Osteocyte (in vitro differentiated cells): ENCODE measurements at regions not wholly inside any gene's neighbourhood (a gene's known extent, or its start where the extent isn't known, plus 50 kb on each side); places are given as distances from the start of the nearest gene placed in this dataset.
"Not testable (repeated sequence)": the region's sequence is repeated elsewhere in the genome, so short reads cannot be mapped to it uniquely, and the experiment has no call there.

Experiments used
- DNase-seq: peaks from one replicate; pipeline ENCODE4 v3.0.0; 2021; ENCODE audit warnings: mixed read lengths; ENCODE audit not compliant: unreplicated experiment; ENCODE audit errors: extremely low spot score
- H3K27ac Mint-ChIP-seq: one replicate; pipeline ENCODE4 v1.8.0; 2021; ENCODE audit warnings: mild to moderate bottlenecking, mixed read lengths; ENCODE audit not compliant: unreplicated experiment
- H3K27me3 Mint-ChIP-seq: one replicate; pipeline ENCODE4 v1.8.0; 2021; ENCODE audit warnings: mixed read lengths; ENCODE audit not compliant: unreplicated experiment
- H3K36me3 Mint-ChIP-seq: one replicate; pipeline ENCODE4 v1.8.0; 2021; ENCODE audit warnings: mixed read lengths; ENCODE audit not compliant: unreplicated experiment
- H3K4me1 Mint-ChIP-seq: one replicate; pipeline ENCODE4 v1.8.0; 2021; ENCODE audit warnings: mixed read lengths; ENCODE audit not compliant: unreplicated experiment
- H3K4me3 Mint-ChIP-seq: one replicate; pipeline ENCODE4 v1.8.0; 2021; ENCODE audit warnings: mild to moderate bottlenecking, moderate library complexity, mixed read lengths; ENCODE audit not compliant: unreplicated experiment
- H3K9me3 Mint-ChIP-seq: one replicate; pipeline ENCODE4 v1.8.0; 2021; ENCODE audit warnings: mixed read lengths; ENCODE audit not compliant: unreplicated experiment
- TF ChIP-seq, protein P1 (sequence below): fragments of 200-600 bp; sonication (generic); IDR thresholded peaks from 2 replicates; pipeline ENCODE4 v1.5.0; 2021; ENCODE audit warnings: antibody characterized with exemption, mild to moderate bottlenecking, moderate library complexity

- Mint-ChIP-seq H3K4me3 (no peak overlapping the region), H3K9me3 (no peaks in the 10 kb centered on the region), H3K4me1 (no peaks in the 10 kb centered on the region), H3K27ac (no peak overlapping the region), H3K36me3 (no peaks in the 10 kb centered on the region), H3K27me3 (no peaks in the 10 kb centered on the region)
- TF ChIP-seq, protein P1, sequence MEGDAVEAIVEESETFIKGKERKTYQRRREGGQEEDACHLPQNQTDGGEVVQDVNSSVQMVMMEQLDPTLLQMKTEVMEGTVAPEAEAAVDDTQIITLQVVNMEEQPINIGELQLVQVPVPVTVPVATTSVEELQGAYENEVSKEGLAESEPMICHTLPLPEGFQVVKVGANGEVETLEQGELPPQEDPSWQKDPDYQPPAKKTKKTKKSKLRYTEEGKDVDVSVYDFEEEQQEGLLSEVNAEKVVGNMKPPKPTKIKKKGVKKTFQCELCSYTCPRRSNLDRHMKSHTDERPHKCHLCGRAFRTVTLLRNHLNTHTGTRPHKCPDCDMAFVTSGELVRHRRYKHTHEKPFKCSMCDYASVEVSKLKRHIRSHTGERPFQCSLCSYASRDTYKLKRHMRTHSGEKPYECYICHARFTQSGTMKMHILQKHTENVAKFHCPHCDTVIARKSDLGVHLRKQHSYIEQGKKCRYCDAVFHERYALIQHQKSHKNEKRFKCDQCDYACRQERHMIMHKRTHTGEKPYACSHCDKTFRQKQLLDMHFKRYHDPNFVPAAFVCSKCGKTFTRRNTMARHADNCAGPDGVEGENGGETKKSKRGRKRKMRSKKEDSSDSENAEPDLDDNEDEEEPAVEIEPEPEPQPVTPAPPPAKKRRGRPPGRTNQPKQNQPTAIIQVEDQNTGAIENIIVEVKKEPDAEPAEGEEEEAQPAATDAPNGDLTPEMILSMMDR: no peak
- no peak for DNase-seq
Observed at GRCh38 chr16:51839727-51840462, 688.8 kb upstream of the SALL1 start.

DNA sequence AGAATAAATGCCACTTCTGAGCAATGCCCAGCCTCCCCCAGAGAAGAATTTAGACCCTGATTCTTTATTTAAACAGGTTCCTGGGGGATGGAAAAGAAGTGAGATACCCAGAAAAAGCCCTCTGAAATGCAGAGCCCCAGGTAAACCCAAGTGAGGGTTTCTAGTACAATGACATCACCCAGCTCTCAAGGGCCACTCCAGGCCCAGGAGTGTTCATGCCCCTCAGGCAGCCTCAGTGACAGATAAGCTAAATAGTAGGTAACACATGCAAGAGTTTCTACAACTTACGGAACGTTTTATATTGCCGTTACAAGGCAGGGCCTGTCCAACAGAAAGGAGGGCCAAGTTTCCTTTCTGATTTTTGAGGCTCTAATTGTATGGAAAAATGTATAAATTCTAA, 683.7 kb upstream of the SALL1 start:
- Mint-ChIP-seq H3K36me3 (no peaks in the 10 kb centered on the region), H3K27me3 (no peaks in the 10 kb centered on the region), H3K4me1 (no peaks in the 10 kb centered on the region), H3K4me3 (no peak overlapping the region), H3K27ac (no peak overlapping the region), H3K9me3 (no peaks in the 10 kb centered on the region)
- TF ChIP-seq, protein P1: no peak
- DNase-seq: no peak

DNA sequence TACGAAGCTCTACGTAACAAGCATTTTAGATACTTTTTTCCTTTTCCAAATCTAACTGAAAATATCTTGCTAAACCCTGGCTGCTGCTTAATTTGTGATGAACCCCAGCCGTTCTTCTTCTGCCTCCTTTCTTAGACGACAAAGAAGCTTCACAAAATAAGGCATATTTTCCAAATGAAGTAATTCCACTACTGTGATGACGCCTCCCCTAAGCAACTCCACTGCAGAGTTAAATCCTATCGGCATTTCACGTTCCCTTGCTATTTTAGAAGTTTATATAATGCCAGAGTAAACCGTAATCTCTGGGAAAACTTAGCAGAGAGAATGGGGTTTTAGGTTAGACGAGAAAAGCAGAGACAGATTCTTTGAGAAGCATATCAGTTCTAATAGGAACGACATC, 683.1 kb upstream of the SALL1 start:
- no peak for DNase-seq
- Mint-ChIP-seq H3K4me3 (no peak overlapping the region), H3K9me3 (no peaks in the 10 kb centered on the region), H3K4me1 (no peaks in the 10 kb centered on the region), H3K36me3 (no peaks in the 10 kb centered on the region), H3K27me3 (no peaks in the 10 kb centered on the region), H3K27ac (no peak overlapping the region)
- TF ChIP-seq, protein P1: no peak

DNA sequence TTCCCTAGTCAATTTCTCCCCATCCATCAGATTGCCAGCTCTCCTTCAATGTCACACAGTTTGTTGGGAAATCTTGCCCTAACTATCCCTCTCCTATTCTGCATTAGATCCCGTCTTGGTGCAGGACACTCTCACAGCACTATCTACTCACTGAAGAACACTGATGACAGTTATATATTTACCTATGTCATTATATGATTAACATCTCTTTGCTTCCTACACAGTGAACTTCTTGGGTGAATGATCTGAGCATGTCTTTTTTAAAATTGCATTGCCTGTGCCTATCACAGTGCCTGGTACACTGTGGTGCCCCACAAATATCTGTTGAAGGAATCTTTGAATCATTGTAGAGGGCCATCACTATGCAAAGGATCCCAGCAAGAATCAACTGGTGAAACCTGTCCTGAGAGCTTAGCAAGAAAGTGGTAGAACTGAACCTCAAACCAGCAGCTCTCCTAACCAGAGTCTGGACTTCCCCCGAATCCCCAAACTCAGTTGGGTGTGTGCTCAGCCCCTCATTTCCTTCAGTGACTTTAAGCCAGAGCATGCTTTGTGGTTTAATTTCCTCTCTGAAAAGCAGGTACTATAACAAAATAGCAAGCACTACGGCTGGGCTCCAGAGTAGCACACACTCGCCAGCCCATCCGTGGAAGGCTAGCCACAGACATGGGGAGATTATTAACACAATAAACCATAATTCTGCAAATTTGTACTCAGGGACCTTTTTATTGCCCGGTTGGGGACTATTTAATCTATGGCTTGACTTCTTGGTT, 680.7 kb upstream of the SALL1 start:
- TF ChIP-seq, protein P1: no peak
- no peak for DNase-seq
- Mint-ChIP-seq H3K36me3 (no peaks in the 10 kb centered on the region), H3K4me1 (no peaks in the 10 kb centered on the region), H3K9me3 (no peaks in the 10 kb centered on the region), H3K4me3 (no peak overlapping the region), H3K27me3 (no peaks in the 10 kb centered on the region), H3K27ac (no peak overlapping the region)

- H3K9me3 Mint-ChIP-seq, H3K4me3 Mint-ChIP-seq, H3K4me1 Mint-ChIP-seq, H3K36me3 Mint-ChIP-seq, H3K27ac Mint-ChIP-seq, H3K27me3 Mint-ChIP-seq, DNase-seq: not testable (repeated sequence)
Observed at GRCh38 chr16:51831034-51831433, 680.0 kb upstream of the SALL1 start.
